NCI-H2107 (cell line): ENCODE measurements at regions not wholly inside any gene's neighbourhood (a gene's known extent, or its start where the extent isn't known, plus 50 kb on each side); places are given as distances from the start of the nearest gene placed in this dataset.

ENCODE experiments used
- DNase-seq: peaks from one replicate; lab custom pipeline; 2025; lab: John Stamatoyannopoulos, UW

DNA sequence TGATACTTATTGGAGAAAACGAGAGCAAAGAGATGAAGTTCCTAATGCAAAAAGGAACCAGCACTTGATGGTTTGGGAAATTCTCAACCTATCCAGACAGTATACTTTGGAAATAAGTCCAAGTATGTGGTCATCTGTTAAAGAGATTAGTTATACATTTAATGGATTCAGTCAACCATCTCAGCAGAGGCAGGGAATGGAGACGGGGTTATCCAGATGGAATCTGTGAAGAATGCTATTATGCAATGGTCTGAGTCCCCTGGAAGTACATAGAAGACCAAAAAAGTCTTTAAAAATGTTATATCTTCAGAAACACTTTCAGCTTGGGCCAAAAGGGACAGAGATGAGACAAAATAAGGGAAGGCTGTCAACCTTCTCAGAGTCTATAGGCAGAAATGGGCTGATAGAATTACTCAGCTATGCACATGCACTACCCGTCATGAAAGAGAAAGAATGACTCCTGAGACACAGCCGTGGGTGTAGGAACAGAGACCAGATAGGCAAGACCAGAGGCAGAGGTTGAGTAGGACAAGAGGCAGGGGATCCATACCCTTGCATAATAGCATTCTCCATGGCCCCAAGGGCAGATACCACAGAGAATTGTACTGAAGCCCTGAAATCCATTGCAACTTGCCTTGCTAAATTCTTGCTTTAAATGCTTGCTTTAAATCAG, 738.8 kb upstream of the POT1 start:
- DNase-seq: no peak

DNA sequence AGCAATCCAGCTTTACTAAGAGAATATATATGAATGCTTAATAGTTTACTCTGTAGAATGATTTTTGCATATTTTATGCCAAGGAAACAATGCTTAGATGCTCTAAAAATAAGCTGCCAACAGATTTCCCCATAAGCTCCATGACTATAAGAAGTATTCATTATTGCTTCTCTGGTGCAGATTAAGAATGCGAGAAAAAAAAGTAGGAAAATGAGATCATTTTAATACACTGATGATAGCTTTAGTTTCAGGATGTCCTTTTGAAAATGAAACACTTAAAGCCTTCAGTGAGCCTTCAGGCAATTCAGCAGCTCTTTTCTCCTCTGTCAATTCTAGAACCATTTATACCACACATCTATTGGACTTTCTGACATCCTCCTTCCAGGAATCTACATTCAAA, 735.0 kb upstream of the POT1 start:
- no peak for DNase-seq

DNA sequence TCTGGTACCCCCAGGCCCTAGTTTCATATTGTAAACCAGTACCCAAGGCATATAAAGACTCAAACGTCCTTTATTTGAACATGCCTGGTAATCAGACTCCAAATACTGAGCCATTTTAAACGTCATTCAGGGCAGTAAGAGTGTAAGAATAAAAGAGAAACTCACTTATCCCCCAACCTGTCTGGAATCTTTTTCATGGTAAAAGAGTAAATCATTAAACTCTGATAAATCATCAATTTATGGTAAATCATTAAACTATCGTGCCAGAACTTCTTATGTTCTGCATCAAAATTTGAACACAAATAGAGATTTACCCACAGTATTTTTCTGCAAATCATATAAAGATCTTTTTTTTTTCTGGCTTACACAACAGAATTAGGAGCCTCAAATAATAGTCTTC, 734.3 kb upstream of the POT1 start:
- no peak for DNase-seq

DNA sequence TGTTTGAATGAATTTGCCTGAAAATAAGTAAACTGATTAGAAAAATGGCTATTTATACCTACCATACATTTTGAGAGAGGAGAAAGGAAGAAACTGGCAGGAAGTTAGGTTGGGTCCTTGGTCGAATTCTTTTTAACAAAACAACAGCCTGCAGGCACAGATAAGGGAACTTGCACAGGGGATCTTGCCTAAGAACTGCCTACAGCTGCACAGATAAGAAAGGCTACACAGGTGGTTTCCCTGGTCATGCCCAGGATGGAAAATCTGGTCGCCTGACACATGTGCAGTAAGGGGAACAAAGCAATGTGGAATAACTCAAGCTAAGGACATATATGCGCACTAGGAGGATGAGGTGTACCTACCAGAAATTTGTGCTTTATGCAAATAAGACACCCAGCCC, 732.1 kb upstream of the POT1 start:
- no peak for DNase-seq

DNA sequence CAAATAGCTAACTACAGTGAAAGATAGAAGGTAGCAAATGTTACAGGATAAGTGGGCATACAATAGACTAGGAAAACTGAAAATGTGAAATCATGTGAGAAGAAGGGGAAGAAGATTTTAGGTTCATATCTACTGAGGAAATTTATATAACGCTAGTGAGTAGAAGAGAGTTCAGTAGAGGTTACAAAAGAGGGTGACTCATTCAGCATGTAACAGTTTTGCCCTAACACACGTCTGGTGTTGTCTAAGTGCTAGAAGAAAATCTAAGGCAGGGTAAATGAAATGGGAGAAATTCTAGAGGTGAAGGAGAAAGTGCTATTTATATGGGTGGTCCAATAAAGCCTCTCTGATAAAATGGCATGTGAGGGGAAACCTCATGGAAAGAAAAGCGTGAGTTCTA, 731.4 kb upstream of the POT1 start:
- DNase-seq: no peak

DNA sequence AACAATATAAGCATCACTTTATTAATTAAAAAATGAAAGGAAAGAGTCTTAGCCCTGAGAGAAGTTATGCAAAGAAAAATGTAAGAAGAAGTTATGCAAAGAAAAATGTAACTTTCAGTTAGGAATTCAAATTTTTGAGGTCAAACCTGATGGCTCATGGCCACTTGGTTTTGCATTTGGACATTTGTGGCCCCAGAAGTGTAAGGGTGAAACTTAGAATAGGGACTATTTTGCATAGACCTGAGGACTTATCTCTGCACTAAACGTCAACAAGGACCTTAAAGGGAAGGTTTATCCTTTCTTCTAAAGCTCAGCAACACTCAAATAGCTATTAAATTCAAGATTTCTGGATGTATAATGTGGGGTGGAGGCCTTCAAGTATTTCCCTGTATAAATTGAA, 724.5 kb upstream of the POT1 start:
- DNase-seq: no peak

DNA sequence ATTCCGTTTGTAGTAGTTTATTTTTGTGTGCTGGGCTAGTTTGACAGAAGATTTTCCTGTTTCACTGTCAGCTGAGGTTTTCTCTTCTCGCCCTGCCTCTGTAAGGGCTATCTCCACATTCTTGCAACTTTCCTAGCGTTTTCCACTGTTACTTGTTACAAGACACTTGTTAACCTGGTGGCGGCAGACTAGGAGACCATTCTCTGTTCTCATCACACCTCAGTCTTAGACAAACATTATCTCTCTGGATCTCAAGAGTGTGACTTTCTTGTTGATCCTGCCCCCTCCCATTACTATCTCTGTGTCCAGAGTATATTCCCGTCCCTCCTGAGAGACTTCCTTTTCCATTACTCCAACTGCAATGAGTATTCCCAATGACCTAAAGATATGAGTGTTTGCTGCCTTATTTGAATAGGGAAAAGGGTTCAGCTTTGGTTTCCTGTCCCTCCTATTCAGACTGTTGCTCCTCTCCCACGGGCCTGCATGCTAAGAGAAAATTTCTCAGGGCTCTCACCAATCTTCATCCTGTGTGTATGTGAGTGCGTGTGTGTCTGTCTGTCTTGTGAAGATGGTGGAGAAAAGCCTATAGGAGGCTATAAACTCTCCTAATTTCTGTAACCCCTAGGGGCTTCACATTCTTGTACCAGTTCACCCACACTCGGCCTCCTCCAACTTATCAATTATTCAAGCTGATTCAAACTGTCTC, 722.4 kb upstream of the POT1 start:
- DNase-seq: no peak

DNA sequence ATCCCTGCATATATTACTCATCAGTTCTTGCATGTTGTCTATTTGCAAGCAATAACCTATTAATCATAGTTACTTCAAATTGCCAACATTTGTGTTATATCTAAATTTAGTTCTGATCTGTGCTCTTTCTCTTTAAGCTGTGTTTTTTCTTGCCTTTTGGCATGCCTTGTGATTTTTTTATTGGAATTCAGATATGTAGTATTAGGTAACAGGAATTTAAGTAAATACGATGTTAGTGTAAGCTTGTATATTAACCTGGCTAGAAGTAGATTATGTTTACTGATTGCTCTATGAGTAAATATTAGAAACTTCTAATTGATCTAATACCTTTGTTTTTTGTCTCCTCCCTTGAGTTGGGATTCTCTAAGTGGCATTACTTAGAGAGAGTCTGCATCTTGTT, 718.9 kb upstream of the POT1 start:
- DNase-seq: no peak

DNA sequence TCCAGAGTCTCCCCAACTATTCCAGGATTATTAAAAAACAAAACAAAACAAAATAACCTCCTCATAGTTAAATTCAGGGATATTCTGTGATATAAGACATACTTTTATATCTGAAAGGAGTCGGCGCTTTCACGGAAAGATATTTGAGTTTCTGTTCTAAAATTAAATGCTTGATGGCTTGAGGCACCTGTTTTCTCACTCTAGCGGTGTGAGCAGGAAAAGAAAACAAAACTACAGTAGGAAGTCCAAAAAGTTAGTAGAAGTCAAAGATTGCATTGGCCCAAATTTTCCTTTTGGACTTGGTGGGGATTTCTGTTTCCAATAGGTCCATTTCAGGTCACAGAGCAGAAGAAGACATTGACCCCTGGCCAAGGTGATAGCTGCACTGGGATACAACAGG, 716.1 kb upstream of the POT1 start:
- no peak for DNase-seq

DNA sequence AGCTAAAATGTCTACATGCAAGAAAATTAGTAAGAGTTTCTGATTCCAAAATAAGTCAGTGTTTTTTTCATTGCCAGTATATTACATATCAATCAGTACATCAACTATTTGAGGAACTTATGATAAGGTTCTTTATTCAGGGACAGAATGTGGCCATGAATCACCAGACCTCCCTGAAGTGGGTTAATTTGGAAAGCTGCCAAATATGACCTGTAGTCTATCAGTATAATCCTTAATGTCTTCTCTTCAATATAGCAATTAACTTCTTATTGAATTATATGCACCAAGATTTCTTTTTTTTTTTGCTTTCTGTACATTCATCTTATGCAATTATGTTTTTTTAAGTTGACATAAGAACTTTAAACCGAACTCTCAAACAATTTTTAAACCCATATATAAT, 714.5 kb upstream of the POT1 start:
- DNase-seq: no peak

DNA sequence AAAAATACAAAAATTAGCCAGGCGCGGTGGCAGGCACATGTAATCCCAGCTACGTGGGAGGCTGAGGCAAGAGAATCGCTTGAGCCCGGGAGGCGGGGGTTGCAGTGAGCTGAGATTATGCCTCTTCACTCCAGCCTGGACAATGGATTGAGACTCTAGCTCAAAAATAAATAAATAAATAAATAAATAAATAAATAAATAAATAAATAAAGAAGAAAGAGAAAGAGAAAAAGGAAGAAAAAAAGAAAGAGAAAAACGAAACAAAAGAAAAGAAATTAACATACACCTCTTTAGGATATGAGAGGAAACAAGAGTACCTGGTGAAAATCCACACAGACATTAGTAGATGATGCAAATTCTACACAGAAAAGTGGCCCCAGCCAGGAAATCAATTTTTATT, 713.7 kb upstream of the POT1 start:
- no peak for DNase-seq

DNA sequence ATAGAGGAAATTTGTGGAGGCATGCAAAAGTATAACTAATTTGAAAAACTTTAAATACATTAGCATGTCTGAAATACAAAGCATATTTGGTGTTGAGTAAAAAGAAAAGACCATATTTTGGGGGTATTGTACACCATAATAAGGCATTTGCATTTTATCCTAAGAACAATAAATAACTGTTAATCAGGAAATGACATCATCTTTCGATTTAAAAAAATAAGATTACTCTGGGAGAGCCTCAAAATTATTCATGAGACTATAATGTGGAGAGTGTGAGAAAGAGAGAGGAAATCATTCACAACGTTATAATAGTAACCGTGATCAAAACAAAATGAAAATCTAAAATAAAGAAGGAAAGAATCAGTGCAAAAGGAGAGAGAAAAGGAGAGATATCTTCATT, 712.3 kb upstream of the POT1 start:
- no peak for DNase-seq

DNA sequence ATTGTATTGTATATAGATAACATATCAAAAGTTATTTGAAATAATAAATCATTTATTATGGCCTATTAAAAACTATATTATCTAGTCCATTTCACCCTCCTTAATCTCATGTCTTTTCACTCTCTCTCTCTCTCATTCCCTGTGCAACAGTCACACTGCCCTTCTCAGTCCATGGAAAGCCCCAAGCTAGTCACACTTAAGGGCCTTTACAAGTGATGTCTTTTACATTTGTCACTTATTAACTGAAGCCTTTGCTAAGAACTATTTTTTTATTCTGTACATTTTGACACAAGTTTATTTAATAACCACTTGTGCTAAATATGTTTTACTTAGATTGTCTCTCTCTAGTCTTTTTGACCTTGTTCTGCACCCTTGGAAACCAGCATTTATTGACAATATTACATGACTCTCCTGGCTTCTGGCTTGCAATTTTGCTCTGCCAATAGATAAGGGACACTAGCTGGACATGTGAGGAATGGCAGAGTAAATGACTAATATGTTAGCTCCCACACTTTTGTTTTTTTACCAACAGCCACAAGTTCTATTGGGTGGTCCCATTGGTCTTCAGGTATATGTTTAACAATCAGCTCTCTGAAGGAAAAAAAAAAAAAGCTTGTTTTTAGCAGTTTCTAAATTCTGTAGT, 706.8 kb upstream of the POT1 start:
- DNase-seq: no peak

DNA sequence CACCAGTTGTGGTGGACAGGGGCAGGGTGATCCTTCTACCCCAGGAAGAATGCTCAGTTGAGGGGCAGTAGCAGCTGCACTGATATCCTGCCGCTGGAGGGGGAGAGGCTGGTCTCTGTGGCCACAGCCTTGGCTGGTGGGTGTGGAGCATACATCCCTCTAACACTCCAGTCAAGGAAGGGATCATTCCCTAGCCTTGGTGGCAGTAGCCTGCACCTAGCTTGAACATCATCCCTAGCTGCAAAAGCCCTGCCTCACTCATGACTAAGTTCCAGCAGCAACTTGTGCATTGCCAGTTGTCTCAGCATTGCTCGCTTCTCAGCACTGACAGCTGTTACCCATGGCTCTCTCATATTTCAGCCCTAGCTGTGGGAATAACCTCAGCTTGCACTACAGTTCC, 688.9 kb upstream of the POT1 start:
- no peak for DNase-seq

DNA sequence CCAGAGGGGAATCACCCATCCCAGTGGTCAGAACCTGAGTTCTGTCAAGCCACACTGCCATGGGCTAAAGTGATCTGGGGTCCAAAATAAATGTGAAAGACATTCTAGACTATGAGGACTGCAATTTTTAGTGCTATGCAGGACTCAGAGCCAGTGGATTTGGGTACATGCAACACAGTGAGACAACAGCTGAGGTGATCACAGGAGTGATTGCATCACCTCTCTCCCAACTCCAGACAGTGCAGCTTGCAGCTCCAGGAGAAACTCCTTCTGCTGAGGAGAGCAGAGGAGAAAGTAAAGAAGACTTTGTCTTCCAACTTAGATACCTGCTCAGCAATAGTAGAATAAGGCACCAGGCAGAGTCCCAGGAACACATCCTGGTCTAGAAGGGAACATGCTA, 682.0 kb upstream of the POT1 start:
- no peak for DNase-seq

DNA sequence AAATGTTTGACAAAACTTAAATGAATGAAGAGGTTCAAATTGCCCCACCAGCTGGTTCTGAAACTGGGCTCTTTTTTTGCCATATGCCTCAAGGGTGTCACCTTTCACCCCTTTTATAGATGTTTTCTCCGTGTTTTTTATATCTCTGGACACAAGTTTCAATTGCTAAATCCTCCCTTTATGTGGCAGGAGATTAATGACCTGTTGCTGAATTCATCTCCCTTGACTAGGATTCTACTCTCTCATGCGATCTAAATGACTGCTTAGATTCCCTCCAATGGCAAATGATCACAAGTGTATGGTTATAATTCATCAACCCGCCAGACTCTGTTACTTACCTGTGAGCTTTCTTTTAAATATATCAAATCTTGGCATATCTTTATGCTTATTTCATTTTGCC, 677.0 kb upstream of the POT1 start:
- DNase-seq: no peak

DNA sequence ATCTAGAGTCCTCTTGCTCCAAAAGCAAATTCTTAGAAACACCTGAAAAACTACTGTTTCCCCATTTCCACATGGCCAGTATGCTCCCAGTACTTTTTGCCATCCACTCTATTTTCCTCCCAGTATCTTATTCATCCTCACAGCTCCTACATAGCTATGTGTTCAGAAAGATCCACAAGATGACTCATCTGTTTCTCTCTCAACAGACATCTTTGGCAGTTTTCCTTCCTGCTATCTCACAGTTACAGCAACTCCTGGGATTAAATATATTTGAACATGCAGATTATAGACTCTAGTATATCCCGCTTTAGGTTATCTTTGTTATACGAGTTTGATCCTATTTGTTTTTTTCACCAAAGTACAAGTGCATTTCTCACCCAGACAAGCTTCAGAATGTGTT, 675.6 kb upstream of the POT1 start:
- no peak for DNase-seq

DNA sequence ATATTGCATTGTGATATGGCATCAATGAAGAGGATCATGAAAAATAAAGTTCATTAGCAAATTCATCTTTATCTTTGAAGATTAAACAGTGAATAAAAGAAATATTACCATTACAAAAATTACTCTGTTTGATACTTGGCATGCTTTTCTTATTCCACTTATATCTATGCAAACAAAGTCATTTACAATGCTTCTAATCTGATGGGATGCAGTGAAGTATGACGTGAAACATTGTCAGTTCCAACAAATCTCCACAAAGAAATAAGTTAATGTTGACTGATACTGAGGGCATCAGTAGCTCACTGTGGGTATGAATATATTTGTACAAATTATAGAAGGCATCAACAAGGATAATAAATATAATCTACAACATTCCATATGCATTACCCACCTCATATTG, 672.8 kb upstream of the POT1 start:
- DNase-seq: no peak

DNA sequence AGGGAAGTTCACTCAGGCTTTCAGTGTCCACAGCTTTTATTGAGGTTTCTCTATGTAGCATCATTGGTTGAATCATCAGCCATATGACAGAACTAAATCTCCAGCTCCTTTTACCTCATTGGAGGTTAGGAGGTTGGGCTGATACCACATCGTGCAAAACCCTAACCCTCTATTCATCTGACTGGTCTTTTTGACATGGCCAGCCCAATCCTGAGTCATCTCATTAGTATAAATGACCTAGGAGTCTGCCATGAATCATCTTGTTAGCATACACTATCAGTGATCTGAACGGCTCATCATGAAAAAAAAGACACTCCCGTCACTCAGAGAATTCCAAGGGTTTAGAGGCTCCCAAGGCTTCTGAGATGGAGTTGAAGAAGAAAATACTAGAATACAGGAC, 669.8 kb upstream of the POT1 start:
- DNase-seq: no peak

DNA sequence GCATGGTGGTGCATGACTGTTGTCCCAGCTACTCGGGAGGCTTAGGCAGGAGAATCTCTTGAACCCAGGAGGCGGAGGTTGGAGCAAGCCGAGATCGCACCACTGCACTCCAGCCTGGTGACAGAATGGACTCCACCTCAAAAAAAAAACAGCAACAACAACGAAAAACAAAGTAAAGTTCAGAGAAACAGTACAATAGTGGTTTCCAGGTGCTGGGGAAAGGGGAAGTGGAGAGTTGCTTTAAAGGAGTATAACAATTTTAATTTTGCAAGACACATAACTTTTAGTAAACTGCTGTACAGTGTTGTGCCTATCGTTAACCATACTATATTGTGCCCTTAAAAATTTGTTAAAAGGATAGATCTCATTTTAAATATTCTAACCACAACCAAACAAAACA, 662.7 kb upstream of the POT1 start:
- no peak for DNase-seq

DNA sequence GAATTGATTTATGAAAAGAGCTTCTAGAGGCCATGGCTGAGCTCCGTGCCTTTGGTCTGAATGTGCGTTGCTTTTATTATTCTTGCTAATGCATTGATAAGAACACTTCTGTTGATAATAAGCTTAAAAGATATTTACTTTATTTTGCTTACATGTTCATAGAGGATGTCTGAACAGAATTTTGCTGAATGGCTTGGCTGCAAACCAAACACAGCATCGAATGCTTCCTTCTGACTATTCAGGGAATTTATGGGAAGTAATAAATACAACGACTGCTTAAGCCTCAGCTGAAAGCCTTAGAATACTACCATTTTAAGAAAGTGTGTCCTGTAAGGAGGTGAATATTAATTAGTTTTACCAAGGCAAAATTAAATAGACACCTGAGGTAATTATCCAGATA, 643.5 kb upstream of the POT1 start:
- no peak for DNase-seq

DNA sequence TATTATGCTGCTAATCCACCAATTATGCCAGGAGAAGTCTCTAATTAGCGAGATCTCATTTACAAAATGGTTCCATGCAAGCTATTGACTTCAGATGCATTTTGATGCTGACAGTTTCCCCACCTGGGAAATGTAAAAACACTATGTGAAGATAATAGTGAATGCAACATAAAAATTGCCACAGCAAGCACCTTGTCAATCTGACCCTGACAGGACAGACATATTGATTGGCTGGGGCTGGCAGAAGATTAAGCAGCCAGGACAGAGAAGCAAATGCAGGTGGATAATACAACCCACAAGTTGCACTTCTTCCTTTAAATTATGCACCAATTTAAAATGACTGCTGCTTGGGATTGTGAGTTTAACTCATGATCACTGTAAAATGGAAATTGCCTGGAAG, 642.8 kb upstream of the POT1 start:
- no peak for DNase-seq

DNA sequence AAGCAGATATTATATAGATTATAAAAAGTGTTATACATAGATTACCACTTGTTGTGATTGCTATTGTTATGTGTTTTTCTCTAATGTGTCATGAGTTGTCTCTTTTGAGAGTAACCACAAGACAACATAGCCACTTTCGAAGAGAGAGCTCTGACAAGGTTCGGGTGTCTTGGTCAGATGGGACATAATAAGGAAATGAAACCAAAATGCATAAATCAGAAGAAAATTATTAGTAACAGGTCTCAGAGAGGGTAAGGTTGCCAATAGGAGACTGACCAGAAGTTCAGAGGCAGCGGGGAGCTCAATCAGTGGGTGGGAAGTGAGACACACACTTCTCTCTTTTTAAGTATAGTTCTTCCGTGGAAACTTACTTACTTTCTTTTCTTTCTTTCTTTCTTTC, 639.2 kb upstream of the POT1 start:
- no peak for DNase-seq

DNA sequence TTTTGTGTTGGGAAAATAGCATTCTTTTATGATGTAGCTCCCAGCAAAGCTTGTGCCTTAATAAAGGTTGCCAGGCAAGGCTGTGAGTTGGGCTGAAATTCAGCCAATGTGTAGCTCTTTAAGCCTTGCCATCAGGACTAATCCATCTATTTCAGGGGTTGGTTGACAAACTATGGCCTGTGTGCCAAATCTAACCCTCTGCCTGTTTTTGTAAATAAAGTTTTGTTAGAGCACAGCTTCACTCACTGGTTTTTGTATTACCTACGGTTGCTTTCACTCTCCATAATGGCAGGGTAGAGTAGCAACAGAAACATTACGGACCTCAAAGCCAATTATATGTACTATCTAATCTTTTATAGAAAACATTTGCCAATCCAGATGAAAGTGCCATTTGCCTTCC, 638.1 kb upstream of the POT1 start:
- DNase-seq: no peak
